Activated CD4-positive, alpha-beta T cell treated with anti-CD3 and anti-CD28 coated beads for 24 hours (primary cell): ENCODE measurements at regions not wholly inside any gene's neighbourhood (a gene's known extent, or its start where the extent isn't known, plus 50 kb on each side); places are given as distances from the start of the nearest gene placed in this dataset.

Experiments used
- DNase-seq, 2 donors: peaks; one replicate each; pipeline ENCODE4 v3.0.0-alpha.2; 2020; ENCODE audit warnings: low read depth in 2 of 2

DNA sequence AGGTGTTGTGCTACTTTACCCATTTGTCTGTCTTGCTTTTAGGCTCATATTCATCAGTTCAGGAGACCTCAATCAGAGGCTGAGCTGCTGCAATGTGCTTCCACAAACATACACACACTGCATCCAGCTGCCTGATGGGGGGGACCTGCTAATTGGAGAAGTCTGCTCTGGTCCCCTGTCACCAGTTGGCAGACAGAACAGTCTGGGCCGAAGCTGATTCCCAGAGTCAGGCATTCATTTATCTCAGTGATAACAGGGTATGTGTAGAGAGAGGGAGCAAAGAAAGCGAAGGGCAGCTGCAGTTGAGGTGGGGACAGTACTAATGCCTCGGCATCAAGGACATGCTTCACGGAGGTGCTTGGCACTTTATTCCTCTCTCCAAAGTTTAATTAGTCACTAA is 584.3 kb upstream of the PIK3C3 start:
- no peak for DNase-seq

DNA sequence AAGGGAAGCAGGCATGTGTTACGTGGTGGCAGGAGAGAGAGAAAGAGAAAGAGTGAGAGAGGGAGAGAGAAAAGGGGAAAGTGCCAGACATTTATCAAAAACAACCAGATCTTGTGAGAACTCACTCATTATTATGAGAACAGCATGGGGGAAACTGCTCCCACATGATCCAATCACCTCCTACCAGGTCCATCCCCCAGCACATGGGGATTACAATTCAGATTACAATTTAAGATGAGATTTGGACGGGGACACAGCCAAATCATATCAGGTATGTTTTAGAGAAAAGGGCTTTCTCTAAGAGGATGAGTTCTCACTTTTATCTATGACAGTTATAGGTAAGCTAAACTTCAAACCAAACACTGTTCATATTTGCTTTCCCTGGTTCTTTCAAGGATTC is 597.3 kb upstream of the PIK3C3 start:
- DNase-seq, result no peak

DNA sequence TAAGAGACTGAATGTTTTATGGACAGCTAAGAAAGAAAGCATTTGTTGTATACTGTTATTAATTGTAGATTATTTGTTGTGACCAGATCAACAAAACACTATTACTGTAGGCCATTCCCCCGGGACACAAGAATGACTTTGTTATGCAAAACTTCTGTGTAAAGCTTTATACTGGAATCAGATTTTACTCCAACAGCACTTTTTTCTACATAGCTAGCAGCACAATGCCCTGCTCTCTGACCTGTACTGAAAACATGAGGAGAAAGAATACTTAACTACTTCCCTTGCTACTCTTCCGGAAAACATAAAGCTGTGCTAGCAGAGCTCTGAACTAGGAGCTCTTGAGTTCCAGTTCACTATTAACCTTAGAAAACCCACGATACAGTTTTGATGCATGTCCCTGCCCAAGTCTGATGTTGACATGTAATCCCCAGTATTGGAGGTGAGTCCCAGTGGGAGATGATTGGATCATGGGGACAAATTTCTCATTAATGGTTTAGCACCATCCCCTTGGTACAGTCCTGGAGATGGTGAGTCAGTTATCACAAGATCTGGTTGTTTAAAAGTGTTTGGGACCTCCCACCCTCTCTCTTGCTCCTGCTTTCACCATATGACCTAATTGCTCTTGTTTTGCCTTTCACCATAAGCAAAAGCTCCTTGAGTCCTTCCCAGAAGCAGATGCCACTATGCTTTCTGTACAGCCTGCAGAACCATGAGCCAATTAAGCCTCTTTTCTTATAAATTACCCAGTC is 601.1 kb upstream of the PIK3C3 start:
- no peak for DNase-seq

DNA sequence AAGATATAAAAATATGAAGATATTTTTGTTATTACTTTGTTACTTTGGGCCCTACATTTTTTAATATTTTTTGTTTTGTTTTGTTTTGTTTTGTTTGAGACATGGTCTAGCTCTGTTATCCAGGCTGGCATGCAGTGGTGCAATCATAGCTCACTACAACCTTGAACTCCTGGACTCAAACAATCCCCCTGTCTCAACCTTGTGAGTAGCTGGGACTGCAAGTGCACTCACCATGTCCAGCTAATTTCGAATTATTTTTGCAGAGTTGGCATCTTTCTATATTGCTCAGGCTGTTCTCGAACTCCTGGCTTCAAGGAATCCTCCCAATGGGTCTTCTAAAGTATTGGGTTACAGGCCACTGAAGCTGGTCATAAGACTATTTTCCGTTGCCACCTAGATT is 603.6 kb upstream of the PIK3C3 start:
- no peak for DNase-seq

DNA sequence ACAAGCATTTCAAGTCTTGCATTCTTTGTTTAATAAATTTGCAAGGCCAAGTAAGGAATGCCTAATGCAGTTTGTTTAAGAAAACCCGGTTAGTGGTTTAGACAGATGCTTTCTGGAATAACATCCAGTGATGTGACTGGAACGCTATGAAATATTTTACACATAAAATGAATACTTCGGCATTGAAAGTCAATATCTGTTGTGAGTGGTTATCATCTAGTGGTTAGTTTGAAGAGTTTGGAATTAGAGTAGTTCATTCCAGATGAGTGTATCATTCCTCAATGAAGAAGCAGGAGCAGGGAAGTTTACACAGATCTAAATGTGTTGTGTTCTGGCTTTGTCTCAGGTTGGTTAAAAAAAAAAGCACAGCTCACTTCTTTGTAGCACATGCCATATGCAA is 608.0 kb upstream of the PIK3C3 start:
- no peak for DNase-seq

DNA sequence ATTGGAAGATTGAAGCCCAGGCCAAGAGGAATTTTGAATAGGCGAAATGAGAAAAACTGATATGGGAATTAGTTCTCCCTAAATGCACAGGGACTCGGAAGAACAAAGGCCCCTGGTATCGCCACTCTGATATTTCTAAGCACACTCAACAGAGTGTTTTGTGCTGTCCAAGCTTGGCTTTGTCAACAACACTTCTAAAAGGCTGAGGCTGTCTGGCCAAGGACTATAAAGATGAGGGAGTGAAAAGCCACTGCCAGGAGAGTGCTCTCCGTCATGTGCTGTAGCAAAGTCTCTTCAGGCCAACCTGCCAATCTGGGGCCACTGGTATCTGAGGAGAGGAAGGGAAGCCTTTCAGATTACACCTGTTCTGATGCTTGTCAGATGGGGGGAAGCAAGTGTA is 611.2 kb upstream of the PIK3C3 start:
- no peak for DNase-seq

DNA sequence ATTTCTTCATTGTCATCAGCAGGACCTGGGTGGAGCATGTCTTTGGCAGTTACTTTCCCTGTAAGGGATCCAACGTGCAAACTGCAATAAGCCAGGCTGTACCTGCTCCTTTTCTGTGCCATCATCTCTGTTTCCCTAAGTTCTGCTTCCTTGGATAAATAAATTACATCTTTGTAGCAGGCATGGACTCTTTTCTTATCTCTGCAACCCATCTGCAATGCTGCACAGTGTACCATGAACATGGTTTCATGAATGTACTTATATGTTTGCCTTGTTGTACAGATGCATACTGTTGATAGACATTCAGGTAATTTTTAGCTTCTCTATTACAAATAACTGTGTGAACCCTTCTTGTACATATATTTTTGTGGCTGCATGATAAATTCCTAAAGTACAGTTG is 616.7 kb upstream of the PIK3C3 start:
- no peak for DNase-seq

DNA sequence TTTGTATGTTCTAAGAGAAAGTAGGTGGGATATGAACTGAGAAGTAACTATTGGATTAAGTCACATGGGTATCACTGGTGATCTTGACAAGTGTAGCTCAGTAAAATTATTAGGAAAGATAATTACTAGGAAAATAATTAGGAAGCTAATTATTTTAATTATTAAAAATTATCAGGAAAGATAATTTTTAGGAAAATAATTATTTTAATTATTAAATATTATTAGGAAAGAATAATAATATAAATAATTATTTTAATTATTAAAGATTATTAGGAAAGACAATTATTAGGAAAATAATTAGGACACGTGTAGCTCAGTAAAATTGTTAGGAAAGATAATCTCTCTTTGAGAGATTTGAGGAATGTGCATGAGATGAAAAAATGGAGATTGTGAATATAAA is 623.4 kb upstream of the PIK3C3 start:
- no peak for DNase-seq

DNA sequence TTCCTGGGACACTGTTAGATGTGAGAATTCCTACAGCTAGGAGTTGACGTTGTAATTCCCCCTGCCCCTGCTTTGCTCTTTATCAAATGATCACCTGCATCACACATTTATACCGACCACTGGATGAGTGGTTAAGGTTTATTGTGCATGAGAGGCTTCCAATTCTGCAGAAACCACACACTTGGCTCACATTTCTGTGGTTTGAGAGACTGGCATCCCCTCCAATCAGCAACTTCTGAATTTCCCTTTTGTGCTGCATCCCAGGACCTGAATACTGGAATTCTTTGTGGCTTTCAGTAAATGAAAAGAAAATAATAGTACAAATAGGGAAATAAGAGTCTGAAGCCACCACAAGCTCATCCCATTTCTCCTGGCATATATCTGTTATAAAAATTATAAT is 628.7 kb upstream of the PIK3C3 start:
- DNase-seq, result no peak

DNA sequence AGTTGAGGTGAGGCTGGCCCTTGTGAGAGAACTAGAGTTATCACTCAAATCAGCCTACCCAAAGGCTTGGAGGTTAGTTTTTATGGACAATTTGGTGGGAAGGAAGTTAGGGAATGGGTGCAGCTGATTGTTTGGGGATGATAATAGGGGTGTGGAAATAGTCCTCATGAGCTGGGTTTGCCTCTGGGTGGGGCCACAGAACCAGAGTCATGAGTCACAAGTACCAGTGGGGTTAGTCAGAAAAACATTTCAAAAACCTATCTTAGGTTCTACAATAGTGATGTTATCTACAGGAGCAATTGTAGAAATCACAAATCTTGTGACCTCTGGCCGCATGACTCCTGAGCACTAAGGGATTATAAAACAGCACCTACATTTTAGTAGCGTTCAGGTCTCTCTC is 630.1 kb upstream of the PIK3C3 start:
- no peak for DNase-seq

DNA sequence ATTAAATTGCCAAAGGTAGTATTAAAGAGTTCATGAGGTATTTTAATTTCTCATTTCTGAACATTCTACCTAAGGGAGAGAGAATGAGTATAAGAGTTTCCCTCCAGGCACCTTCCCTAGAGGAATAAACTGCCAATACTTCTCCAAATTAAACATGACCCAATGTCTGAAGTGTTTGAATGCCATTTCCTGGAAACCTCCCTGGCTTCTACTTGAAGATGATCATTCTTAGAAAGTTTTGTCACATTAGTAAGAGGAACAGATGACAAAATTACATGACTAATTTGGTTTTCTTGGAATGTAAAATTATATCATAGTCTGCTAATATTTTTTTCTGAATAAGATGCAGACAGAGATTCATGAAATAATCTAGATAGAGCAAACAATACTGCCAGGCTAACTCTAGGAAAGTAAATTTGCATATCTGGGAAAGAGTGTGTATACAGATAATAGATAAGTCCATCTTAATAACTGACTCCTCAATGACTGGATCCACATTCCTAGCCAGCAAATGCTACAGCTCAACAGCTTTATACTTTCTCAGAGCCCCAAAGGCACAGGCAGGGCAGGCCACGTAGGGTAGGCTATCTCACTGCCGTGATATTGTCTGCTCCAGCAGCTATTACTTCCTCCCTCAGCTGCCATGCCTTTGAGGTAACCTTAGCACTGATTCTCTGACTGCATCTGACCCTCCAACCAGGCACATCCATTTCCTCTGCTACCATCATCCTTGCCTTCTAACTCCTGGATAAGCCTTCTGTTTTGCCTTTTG is 630.8 kb upstream of the PIK3C3 start:
- DNase-seq, result no peak

DNA sequence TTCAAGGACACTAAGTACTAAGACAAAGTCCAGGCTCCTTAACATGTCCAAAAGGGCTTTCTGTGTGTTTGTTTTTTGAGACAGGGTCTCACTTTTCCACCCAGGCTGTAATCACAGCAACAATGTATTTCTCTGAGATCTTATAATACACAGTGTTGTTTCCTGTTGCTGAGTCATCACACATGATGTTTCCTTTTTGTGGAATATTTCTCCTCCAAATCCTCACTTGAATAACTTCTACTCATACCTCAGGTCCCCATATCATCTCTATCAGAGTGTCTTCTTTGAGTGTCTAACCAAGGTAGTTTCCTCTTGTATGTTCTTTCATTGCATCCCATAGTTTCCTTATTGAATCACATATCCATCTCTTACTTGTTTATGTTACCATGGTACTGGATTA is 632.0 kb upstream of the PIK3C3 start:
- DNase-seq, result no peak

DNA sequence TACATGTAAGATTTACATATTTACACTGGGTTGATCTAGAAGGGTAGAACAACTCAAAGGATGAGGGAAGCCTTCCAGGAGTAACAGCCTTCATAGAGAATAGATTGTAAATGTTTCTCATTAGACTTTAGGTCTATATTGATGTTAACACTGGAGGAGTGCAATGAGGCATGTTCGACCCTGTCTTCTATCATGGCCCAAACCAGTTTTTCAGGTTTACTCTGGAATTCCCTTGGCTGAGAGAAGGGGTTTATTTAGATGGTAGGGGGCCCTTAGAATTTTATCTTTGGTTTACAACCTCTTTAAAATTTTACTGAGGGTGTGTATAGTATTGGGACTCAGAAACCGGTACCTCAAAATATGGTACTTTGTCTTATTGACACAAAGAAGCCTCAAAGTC is 634.9 kb upstream of the PIK3C3 start:
- no peak for DNase-seq

DNA sequence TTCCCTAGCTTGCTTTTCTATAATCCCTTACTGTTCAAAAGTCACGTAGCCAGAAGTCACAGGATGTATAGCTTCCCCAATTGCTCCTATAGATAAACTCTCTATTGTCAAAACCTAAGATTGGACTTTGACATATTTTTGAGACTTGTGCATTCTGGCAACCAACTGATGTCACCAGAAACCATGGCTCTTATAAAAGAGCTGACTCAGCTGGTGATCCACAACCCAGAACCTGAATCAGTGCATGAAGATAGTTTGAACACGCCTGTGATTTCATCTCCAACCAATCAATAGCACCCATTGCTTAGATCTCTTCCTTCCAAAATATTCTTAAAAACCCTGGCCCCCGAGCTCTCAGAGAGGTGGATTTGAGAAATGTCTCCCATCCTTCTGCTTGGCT is 639.9 kb upstream of the PIK3C3 start:
- no peak for DNase-seq

DNA sequence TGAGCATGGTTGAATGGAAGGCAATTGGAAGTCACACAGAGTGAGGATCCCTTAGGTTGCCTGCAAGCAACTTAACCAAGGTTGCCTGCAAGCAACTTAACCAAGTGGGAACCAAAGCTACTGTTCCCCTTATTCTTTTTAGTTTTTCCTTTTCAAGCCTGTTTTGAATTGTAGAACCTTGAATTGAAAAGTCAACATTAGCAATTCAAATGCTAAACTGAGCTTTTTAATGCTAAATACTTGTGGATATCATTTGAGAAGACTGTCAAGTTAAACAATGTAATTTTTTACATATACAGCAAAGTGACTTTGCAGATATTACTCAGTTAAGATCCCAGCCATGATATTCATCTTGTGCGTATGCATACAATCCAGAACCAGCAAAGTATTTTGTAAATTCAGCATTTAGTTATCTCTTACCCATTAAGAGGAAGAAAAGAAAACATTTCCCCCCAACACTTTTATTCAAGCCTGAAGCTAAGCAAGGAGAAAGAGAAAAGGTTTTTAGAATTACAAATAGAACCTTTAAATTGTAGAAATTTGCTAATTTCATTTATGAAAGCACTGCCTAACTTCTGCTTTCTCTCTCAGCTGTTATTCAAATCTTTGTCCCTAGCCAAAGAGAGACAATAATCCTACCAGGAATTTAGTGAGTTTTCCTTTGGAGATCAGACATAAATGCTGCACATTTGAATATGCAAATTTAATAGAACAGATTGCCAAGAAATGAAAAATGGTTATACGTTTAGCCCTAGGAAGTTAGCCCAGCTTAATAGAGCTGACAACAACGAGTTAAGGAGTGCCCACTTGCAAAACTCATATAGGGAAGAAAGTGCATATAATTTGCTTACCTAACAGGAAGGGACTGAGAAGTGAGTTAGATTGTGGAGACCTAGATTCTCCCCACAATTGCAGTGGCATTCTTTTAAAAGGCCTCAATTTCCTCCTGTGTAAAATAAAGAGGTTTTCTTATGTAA is 643.2 kb upstream of the PIK3C3 start:
- DNase-seq, result no peak

DNA sequence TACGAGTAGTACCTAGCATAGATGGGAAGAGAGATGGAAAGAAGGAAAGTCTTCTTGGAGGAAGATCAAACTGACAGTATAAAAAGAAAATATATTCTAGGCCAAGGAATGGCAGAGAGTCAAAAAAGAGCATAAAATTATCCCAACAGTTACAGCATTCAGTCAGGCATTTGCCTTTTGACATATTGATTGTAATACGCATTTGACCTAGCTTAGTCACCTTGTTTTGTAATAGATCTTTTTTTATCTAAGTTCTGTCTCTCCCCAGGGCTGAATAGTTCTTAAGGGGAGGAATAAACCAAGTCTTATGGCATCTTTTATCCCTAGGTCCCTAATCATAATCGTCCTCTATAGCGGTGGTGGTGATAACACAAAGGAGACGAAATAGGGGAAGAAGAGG is 657.3 kb upstream of the PIK3C3 start:
- no peak for DNase-seq

DNA sequence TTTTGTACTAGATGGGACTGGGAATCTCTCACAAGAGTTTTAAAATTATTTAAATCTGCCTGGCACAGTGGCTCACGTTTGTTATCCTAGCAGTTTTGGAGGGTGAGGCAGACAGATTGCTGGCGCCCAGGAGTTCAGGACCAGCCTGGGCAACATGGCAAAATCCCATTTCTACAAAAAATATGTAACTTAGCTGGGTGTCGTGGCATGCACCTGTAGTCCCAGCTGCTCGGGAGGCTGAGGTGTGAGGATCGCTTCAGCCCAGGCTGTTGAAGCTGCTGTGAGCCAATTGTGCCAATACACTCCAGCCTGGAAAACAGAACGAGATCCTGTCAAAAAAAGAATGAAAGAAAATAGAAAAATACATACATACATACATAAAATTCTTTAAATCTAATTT is 685.7 kb upstream of the PIK3C3 start:
- DNase-seq, result no peak

DNA sequence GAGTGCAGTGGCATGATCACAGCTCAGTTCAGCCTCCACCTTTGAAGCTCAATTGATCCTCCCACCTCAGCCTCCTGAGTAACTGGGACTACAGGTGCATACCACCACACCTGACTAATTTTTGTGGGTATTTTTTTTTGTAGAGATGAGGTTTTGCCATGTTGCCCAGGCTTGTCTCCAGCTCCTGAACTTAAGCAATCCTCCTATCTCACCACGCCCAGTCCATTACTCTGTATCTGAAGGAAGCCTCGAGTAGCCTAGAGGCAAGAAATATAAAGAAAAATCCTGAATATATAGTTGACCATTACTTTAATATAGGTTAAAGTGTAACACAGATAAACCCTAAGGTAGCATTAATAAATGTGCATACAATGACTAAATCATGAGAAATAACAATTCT is 686.8 kb upstream of the PIK3C3 start:
- DNase-seq, result no peak

DNA sequence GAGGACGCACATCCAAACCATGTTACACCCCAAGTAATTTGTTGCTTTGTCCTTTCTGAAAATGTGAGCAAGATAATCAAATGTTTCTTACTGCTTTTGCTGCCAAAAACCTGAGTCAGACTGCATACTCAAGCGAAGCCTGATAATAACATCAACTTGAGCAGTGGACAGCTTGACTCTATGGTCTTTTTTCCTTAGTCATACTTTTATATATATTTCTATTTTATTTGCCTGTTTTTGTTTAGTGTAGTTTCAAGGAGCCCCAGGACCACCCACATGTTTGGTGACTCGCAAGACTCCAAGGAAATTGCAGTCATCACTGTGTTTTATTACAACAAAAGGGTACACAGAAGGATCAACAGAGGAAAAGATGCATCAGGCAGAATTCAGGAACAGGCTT is 688.4 kb upstream of the PIK3C3 start:
- no peak for DNase-seq

DNA sequence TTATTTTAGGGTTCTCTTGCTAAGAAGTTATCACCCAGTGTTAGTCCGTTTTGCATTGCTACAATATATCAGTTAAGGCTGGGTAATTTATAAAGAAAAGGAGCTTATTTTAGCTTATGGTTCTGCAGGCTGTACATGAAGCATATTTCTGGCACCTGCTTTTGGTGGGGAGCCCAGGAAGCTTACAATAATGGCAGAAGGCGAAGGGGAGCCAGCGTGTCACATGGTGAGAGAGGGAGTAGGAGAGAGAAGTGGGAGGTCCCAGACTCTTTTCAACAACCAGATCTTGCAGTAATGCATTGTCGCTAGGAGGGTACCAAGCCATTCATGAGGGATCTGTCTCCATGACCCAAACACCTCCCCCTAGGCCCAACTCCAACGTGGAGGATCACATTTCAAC is 688.8 kb upstream of the PIK3C3 start:
- DNase-seq, result no peak

DNA sequence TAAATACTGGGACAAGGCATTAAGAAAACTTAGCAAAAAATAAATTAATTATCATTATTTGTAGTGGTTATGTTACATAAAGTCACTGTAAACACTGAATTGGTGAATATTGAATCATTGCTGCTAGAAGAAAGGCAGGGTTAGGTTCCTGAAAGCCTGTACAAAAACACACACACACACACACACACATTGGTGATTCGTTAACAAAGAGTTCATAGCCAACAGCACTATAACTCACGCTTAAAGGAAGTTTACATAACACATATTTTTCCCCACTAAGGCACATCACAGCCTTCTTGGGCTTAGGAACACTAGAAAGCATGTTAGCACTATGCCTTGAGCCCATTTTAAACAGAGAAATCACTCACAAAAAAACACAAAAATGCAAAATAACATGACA is 690.0 kb upstream of the PIK3C3 start:
- DNase-seq, result no peak

DNA sequence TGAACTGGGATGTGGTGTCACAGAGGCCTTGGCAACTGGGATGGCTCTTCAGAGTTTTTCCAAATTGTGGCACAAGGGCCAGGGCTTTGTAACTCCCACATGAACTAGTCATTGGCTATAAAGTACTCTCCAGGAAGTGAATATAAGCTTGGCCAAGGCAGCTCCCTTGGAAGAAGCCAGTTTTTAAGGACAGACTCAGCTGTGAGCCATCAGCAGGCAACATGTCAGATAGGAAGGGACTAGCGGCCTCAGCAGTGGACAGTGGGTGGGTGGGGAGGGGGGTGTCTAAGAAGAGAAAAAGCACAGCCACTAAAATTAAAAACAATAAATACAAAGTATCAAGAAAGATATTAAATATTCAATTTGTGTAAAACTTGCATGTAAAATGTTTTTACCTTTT is 691.1 kb upstream of the PIK3C3 start:
- no peak for DNase-seq
